ENCODE measurements at regions not wholly inside any gene's neighbourhood (a gene's known extent, or its start where the extent isn't known, plus 50 kb on each side); places are given as distances from the start of the nearest gene placed in this dataset.

GRCh38 chr3:83581546-83581945 lies 1377.2 kb upstream of the CADM2 start:
- TF ChIP-seq PRPF4 (IDR thresholded peaks at IDR 0.05; ENCODE audit: insufficient read depth, low read depth, low read length, poor library complexity, severe bottlenecking) (no peak), ATF2 (CRISPR knock-in tag; IDR thresholded peaks at IDR 0.05) (no peak), HDAC1 (IDR thresholded peaks at IDR 0.05) (no peak), MCM3 (IDR thresholded peaks at IDR 0.05) (no peak), TEAD4 (IDR thresholded peaks at IDR 0.05; ENCODE audit: low read length) (no peak), TEAD4 (CRISPR knock-in tag; IDR thresholded peaks at IDR 0.05; ENCODE audit: borderline replicate concordance) (no peak), EP300 (IDR thresholded peaks at IDR 0.05; ENCODE audit: low read length) (no peak), ATF3 (IDR thresholded peaks at IDR 0.05) (no peak), ATF3 (CRISPR knock-in tag; conservative IDR thresholded peaks at IDR 0.05) (no peak), BHLHE40 (IDR thresholded peaks at IDR 0.05; ENCODE audit: low read length) (no peak), MXI1 (IDR thresholded peaks at IDR 0.05; ENCODE audit: low read depth, low read length) (no peak), FOXK2 (conservative IDR thresholded peaks at IDR 0.05 in 1 of 2, IDR thresholded peaks at IDR 0.05 in 1 of 2; ENCODE audit: low read depth in 2 of 2) (no peak), ARID3A (IDR thresholded peaks at IDR 0.05; ENCODE audit: borderline replicate concordance, low read depth, low read length) (no peak), ZNF445 (CRISPR knock-in tag; IDR thresholded peaks at IDR 0.05; ENCODE audit: low read depth) (no peak), POU5F1 (IDR thresholded peaks at IDR 0.05; ENCODE audit: borderline replicate concordance, low read depth, low read length, partially characterized antibody) (no peak), CTCF (IDR thresholded peaks at IDR 0.05 in 2 of 3, conservative IDR thresholded peaks at IDR 0.05 in 1 of 3; ENCODE audit: insufficient read depth in 2 of 3, low read depth in 1 of 3, low read length in 3 of 3) (no peak)

Data from K562 (cell line).